H1 (cell line): ENCODE measurements at regions not wholly inside any gene's neighbourhood (a gene's known extent, or its start where the extent isn't known, plus 50 kb on each side); places are given as distances from the start of the nearest gene placed in this dataset.

Source experiments
- HDAC6 ChIP-seq: IDR thresholded peaks from one replicate; pipeline ENCODE4 v1.7.1; 2012; ENCODE audit warnings: low read depth, mild to moderate bottlenecking, inconsistent platforms, low read length, moderate library complexity
- POU5F1 ChIP-seq: IDR thresholded peaks from 2 replicates; pipeline ENCODE4 v1.6.1; 2011; ENCODE audit warnings: low read depth, mild to moderate bottlenecking, low read length, moderate library complexity
- SP4 ChIP-seq: IDR thresholded peaks from 2 replicates; pipeline ENCODE4 v1.6.1; 2012; ENCODE audit warnings: low read length, inconsistent platforms

DNA sequence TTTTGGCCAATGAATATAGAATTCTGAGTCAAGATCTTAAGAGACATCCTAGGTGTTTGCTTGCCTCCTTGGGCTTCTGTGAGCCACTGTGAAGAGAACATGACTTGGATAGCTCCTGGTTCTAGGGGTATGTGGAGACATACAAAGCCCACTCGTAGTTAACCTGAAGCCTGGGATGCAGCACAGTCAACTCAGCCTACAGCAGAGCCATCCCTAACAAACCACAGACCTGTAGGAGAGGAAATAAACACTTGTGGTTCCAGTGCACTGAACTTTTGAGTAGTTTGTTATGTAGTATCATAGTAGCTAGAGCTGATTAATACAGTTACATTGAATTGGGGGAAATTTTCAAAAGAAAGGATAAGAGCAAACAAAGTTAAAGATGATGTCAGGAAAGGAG, 474.4 kb upstream of the HSF2 start (continued):
- TF ChIP-seq POU5F1 (no peak), HDAC6 (no peak), SP4 (no peak)
